H1 (cell line): ENCODE measurements at regions not wholly inside any gene's neighbourhood (a gene's known extent, or its start where the extent isn't known, plus 50 kb on each side); places are given as distances from the start of the nearest gene placed in this dataset.
A peak's percentile ranks its signal among the peaks of the same experiment; 100 is the strongest.

ENCODE experiments used
- CTCF ChIA-PET: fragments of 300-600 bp; sonication (Branson Sonifier 250); formaldehyde crosslinking; loops from one replicate; lab custom pipeline; 2021; ENCODE audit not compliant: partially characterized antibody; lab: Charles Lee
- POLR2A ChIA-PET: fragments of 300-600 bp; sonication (Branson Sonifier 250); formaldehyde crosslinking; loops from one replicate; lab custom pipeline; 2021; ENCODE audit warnings: inconsistent platforms; ENCODE audit not compliant: partially characterized antibody; lab: Charles Lee
- DNase-seq, 2 experiments: peaks; one replicate each; pipeline versions ENCODE4 v3.0.0 to v3.0.0-alpha.2; 2010 to 2022; ENCODE audit warnings: low spot score in 2 of 2, low read depth in 1 of 2, mixed read lengths in 1 of 2
- FAIRE-seq: peaks from 2 replicates; lab custom pipeline; 2011; peaks lifted over from hg19 to GRCh38; lab: Jason Lieb, UNC
- H2AFZ ChIP-seq: 2 replicates; pipeline ENCODE4 v1.8.1; 2012; ENCODE audit warnings: low read length, inconsistent platforms
- H2AK5ac ChIP-seq: 2 replicates; pipeline ENCODE4 v1.6.1; 2013; ENCODE audit warnings: low read depth, low read length
- H2BK120ac ChIP-seq: replicated peaks from 2 replicates; pipeline ENCODE3; 2013; ENCODE audit warnings: low read depth, low read length, inconsistent platforms
- H2BK12ac ChIP-seq: 2 replicates; pipeline ENCODE4 v1.6.1; 2013; ENCODE audit warnings: low read depth, low read length
- H2BK15ac ChIP-seq: 2 replicates; pipeline ENCODE4 v1.6.1; 2013; ENCODE audit warnings: low read length
- H2BK20ac ChIP-seq: 2 replicates; pipeline ENCODE4 v1.6.1; 2013; ENCODE audit warnings: low read length
- H2BK5ac ChIP-seq: 2 replicates; pipeline ENCODE4 v1.6.1; 2013; ENCODE audit warnings: low read depth, low read length
- H3K14ac ChIP-seq: 2 replicates; pipeline ENCODE4 v1.6.1; 2013; ENCODE audit warnings: inconsistent platforms; ENCODE audit not compliant: insufficient read length
- H3K18ac ChIP-seq: 2 replicates; pipeline ENCODE4 v1.6.1; 2013; ENCODE audit warnings: low read length; ENCODE audit errors: extremely low read depth
- H3K23ac ChIP-seq: 2 replicates; pipeline ENCODE4 v1.6.1; 2013; ENCODE audit warnings: inconsistent platforms; ENCODE audit not compliant: insufficient read length
- H3K23me2 ChIP-seq: 2 replicates; pipeline ENCODE4 v1.6.1; 2013; ENCODE audit warnings: low read depth, low read length
- H3K27ac ChIP-seq: 2 replicates; pipeline ENCODE4 v1.6.1; 2011; ENCODE audit warnings: low read depth, low read length, inconsistent platforms
- H3K27me3 ChIP-seq, 4 experiments: replicated peaks in 1 of 4; 1 replicate in 1 of 4; 2 replicates in 3 of 4; pipeline versions ENCODE4 v1.6.1 to v1.8.1; 2011 to 2013; ENCODE audit warnings: low read length in 3 of 4, mild to moderate bottlenecking in 3 of 4, inconsistent platforms in 2 of 4, mixed read lengths in 2 of 4, moderate library complexity in 1 of 4; ENCODE audit not compliant: control insufficient read depth in 3 of 4, insufficient read depth in 3 of 4; ENCODE audit errors: extremely low read depth in 1 of 4
- H3K36me3 ChIP-seq, 4 experiments: 2 replicates each; pipeline versions ENCODE4 v1.6.1 to v1.8.1; 2011 to 2013; ENCODE audit warnings: mild to moderate bottlenecking in 4 of 4, low read length in 3 of 4, moderate library complexity in 2 of 4, control low read depth in 1 of 4, inconsistent platforms in 1 of 4; ENCODE audit not compliant: insufficient read depth in 4 of 4, control insufficient read depth in 2 of 4
- H3K4ac ChIP-seq: replicated peaks from 2 replicates; pipeline ENCODE3; 2013; ENCODE audit warnings: low read length, low read depth, mixed read lengths, inconsistent platforms; ENCODE audit not compliant: insufficient read length
- H3K4me1 ChIP-seq, 4 experiments: replicated peaks in 1 of 4; 1 replicate in 1 of 4; 2 replicates in 3 of 4; pipeline versions ENCODE4 v1.6.1 to v1.8.1; 2011 to 2013; ENCODE audit warnings: low read length in 3 of 4, inconsistent platforms in 2 of 4, mixed read lengths in 1 of 4; ENCODE audit not compliant: insufficient read depth in 4 of 4, control insufficient read depth in 3 of 4
- H3K4me2 ChIP-seq, 2 experiments: 2 replicates each; pipeline versions ENCODE4 v1.6.1 to v1.8.1; 2011 to 2013; ENCODE audit warnings: low read depth in 2 of 2, low read length in 2 of 2, control low read depth in 1 of 2, inconsistent platforms in 1 of 2, mild to moderate bottlenecking in 1 of 2; ENCODE audit not compliant: insufficient read depth in 1 of 2
- H3K4me3 ChIP-seq, 4 experiments: fragments of 200-600, 300-600 bp in 1 of 4; sonication (generic), shearing (Covaris generic), sonication (Bioruptor Twin) in 1 of 4; 2 replicates each; pipeline versions ENCODE4 v1.5.1 to v1.8.1; 2011 to 2016; ENCODE audit warnings: low read length in 4 of 4, low read depth in 3 of 4, control low read depth in 2 of 4, inconsistent platforms in 2 of 4, mild to moderate bottlenecking in 2 of 4, mixed read lengths in 1 of 4, moderate library complexity in 1 of 4; ENCODE audit not compliant: insufficient read depth in 2 of 4; ENCODE audit errors: extremely low read depth in 1 of 4
- H3K56ac ChIP-seq: replicated peaks from 2 replicates; pipeline ENCODE3; 2013; ENCODE audit warnings: low read depth, mild to moderate bottlenecking, mixed read lengths, low read length, inconsistent platforms; ENCODE audit not compliant: insufficient read length
- H3K79me1 ChIP-seq: 2 replicates; pipeline ENCODE4 v1.6.1; 2013; ENCODE audit warnings: low read depth, low read length, control low read depth
- H3K79me2 ChIP-seq, 2 experiments: 2 replicates each; pipeline versions ENCODE4 v1.6.1 to v1.8.1; 2012 to 2013; ENCODE audit warnings: low read length in 2 of 2, mild to moderate bottlenecking in 2 of 2, inconsistent platforms in 1 of 2; ENCODE audit not compliant: insufficient read depth in 2 of 2, control insufficient read depth in 1 of 2
- H3K9ac ChIP-seq, 4 experiments: replicated peaks in 1 of 4; 1 replicate in 1 of 4; 2 replicates in 3 of 4; pipeline versions ENCODE4 v1.6.1 to v1.8.1; 2011 to 2013; ENCODE audit warnings: low read depth in 3 of 4, low read length in 3 of 4, control low read depth in 2 of 4, mild to moderate bottlenecking in 2 of 4, moderate library complexity in 2 of 4, inconsistent platforms in 1 of 4; ENCODE audit errors: extremely low read depth in 1 of 4
- H3K9me3 ChIP-seq, 2 experiments: 2 replicates each; pipeline versions ENCODE4 v1.6.1 to v1.8.1; 2012 to 2013; ENCODE audit warnings: mild to moderate bottlenecking in 2 of 2, moderate library complexity in 2 of 2, control low read depth in 1 of 2, inconsistent platforms in 1 of 2, low read depth in 1 of 2, low read length in 1 of 2, mixed read lengths in 1 of 2; ENCODE audit not compliant: insufficient read depth in 2 of 2
- H4K20me1 ChIP-seq, 2 experiments: replicated peaks in 1 of 2; 2 replicates each; pipeline versions ENCODE3 to v1.8.1; 2011 to 2013; ENCODE audit warnings: inconsistent platforms in 2 of 2, low read length in 2 of 2, mild to moderate bottlenecking in 1 of 2; ENCODE audit not compliant: insufficient read depth in 2 of 2, control insufficient read depth in 1 of 2
- H4K5ac ChIP-seq: 2 replicates; pipeline ENCODE4 v1.6.1; 2013; ENCODE audit warnings: low read length, low read depth, mixed read lengths, inconsistent platforms; ENCODE audit not compliant: insufficient read length
- H4K8ac ChIP-seq: 2 replicates; pipeline ENCODE4 v1.8.0; 2013; ENCODE audit warnings: mild to moderate bottlenecking, moderate library complexity, low read length, inconsistent platforms; ENCODE audit not compliant: insufficient read depth; ENCODE audit errors: extremely low read depth
- H4K91ac ChIP-seq: replicated peaks from 2 replicates; pipeline ENCODE3; 2013; ENCODE audit warnings: low read length, mixed read lengths, inconsistent platforms; ENCODE audit not compliant: insufficient read length
- BCL11A ChIP-seq, 2 experiments: IDR thresholded peaks; one replicate each; pipeline ENCODE4 v1.6.1; 2011; ENCODE audit warnings: low read depth in 2 of 2, low read length in 2 of 2, mild to moderate bottlenecking in 2 of 2
- CHD2 ChIP-seq: IDR thresholded peaks from 2 replicates; pipeline ENCODE4 v1.6.1; 2012; ENCODE audit warnings: low read length, improper control_type of control experiment
- CREB1 ChIP-seq: IDR thresholded peaks from 2 replicates; pipeline ENCODE4 v1.6.1; 2012; ENCODE audit warnings: inconsistent platforms
- HDAC6 ChIP-seq: IDR thresholded peaks from one replicate; pipeline ENCODE4 v1.7.1; 2012; ENCODE audit warnings: low read depth, mild to moderate bottlenecking, inconsistent platforms, low read length, moderate library complexity
- JUN ChIP-seq: IDR thresholded peaks from 2 replicates; pipeline ENCODE4 v1.6.1; 2011; ENCODE audit warnings: low read depth, mild to moderate bottlenecking, improper control_type of control experiment, low read length
- WGBS, 2 experiments: shearing (Covaris generic) in 1 of 2; methylation state at CpG; one replicate each; pipeline versions ENCODE4 v1.1.6 to v1.1.7; 2013 to 2015; ENCODE audit warnings: low lambda C conversion rate in 2 of 2, mixed read lengths in 2 of 2, inconsistent platforms in 1 of 2, low coverage in 1 of 2, missing lambda C conversion rate in 1 of 2; ENCODE audit not compliant: insufficient replicate concordance in 2 of 2, insufficient coverage in 1 of 2, insufficient read length in 1 of 2; ENCODE audit errors: extremely low coverage in 1 of 2, missing lambda C conversion rate in 1 of 2; 5-methylcytosine and 5-hydroxymethylcytosine counted together

DNA sequence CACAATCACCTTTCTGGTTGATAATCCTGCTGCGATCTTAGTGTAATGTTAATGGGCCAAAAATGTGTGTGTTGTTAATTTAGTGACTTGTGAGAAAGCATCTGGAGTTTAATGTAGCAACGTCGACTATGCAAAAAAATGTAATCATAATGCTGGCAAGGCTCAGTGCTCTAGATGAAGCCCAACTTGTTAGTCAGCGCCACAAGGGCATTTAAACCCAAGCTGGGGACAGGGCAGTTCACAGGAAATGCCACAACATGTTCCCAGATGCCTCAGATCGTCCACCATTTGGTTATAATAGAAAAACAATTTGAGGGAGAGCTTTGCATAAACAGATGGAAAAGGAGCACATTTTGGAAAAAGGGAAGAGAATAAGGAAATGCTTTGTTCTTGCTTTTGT lies 585.4 kb upstream of the PLXNA2 start:
- H3K9ac ChIP-seq, result no peak overlapping the region
- no peak overlapping the region for H4K8ac ChIP-seq
- no peaks in the 10 kb centered on the region for H3K36me3 ChIP-seq
- H2AFZ ChIP-seq, result peak overlapping the region; percentile 7; the same call in 1 of the 2 replicates
- H2BK20ac ChIP-seq, result no peak overlapping the region
- no peak overlapping the region for H2BK12ac ChIP-seq
- no peak overlapping the region for H2BK15ac ChIP-seq
- no peak overlapping the region for H2AK5ac ChIP-seq
- no peaks in the 10 kb centered on the region for H3K23me2 ChIP-seq
- H3K79me1 ChIP-seq, result no peaks in the 10 kb centered on the region
- no peak overlapping the region for H3K14ac ChIP-seq
- DNase-seq (no peak), FAIRE-seq (no peak)
- H3K18ac ChIP-seq, result no peak overlapping the region
- no peaks in the 10 kb centered on the region for H3K9me3 ChIP-seq
- no peak overlapping the region for H4K5ac ChIP-seq
- H3K4me1 ChIP-seq, result peaks cover 0 to 5% (median 2%) of the 10 kb centered on the region in 4 experiments; a peak in 3 of 7 replicates
- no peaks in the 10 kb centered on the region for H4K20me1 ChIP-seq
- H3K56ac ChIP-seq, result no peak overlapping the region
- 94% methylated on average over 5 of the region's 5 CpGs; no CpG with 5 or more reads in 1 of the 2 experiments for whole genome bisulfite sequencing, 2 experiments
- H3K4ac ChIP-seq, result no peak overlapping the region
- no peak overlapping the region for H2BK120ac ChIP-seq
- H2BK5ac ChIP-seq, result no peak overlapping the region
- no peak overlapping the region for H3K4me3 ChIP-seq
- H3K4me2 ChIP-seq, result no peak overlapping the region
- POLR2A ChIA-PET, result no interaction called here
- H3K79me2 ChIP-seq, result no peaks in the 10 kb centered on the region
- H3K23ac ChIP-seq, result no peak overlapping the region
- H3K27ac ChIP-seq, result no peak overlapping the region
- no peak overlapping the region for H4K91ac ChIP-seq
- CTCF ChIA-PET, result no interaction called here
- peaks cover 0 to 1% (median 0%) of the 10 kb centered on the region in 4 experiments; a peak in 1 of 7 replicates for H3K27me3 ChIP-seq
- TF ChIP-seq BCL11A (IDR thresholded peaks at IDR 0.05; ENCODE audit: low read depth in 2 of 2, low read length in 2 of 2), result no peak
- no peak for TF ChIP-seq CREB1
- no peak for TF ChIP-seq CHD2
- no peak for TF ChIP-seq HDAC6
- no peak for TF ChIP-seq JUN
